GM12878 (cell line): ENCODE measurements at regions not wholly inside any gene's neighbourhood (a gene's known extent, or its start where the extent isn't known, plus 50 kb on each side); places are given as distances from the start of the nearest gene placed in this dataset.

Source experiments
- ATAC-seq: fragments of 200-7000 bp; cut with Tn5 transposase; 3 replicates; pipeline ENCODE4 v1.9.1; 2020; ENCODE audit warnings: mild to moderate bottlenecking, moderate library complexity
- BruUV-seq: library from RNA; stranded (reverse); fragments of 400-500 nt; replicated peaks from 2 replicates; lab custom pipeline; 2021; lab: Mats Ljungman, UMichigan
- CTCF ChIA-PET: fragments of 300-600 bp; sonication (Branson Sonifier 250); formaldehyde crosslinking; extraction: SDS; loops from one replicate; lab custom pipeline; 2021; ENCODE audit warnings: inconsistent platforms; lab: Yijun Ruan, JAX
- POLR2A ChIA-PET: fragments of 350-600 bp; formaldehyde crosslinking; extraction: SDS; loops from one replicate; lab custom pipeline; 2021; ENCODE audit warnings: inconsistent platforms; lab: Charles Lee
- RAD21 ChIA-PET: fragments of 300-600 bp; sonication (Branson Sonifier 250); formaldehyde crosslinking; loops from one replicate; lab custom pipeline; 2023; ENCODE audit warnings: antibody characterized with exemption; ENCODE audit not compliant: unreplicated experiment; lab: Charles Lee
- SMC1A ChIA-PET: fragments of 300-600 bp; sonication (Branson Sonifier 250); formaldehyde crosslinking; loops from one replicate; lab custom pipeline; 2023; ENCODE audit not compliant: unreplicated experiment, uncharacterized antibody; lab: Charles Lee
- DNase-seq: peaks from one replicate; pipeline ENCODE4 v3.0.0-alpha.2; 2011; ENCODE audit warnings: low read depth, low spot score
- FAIRE-seq: peaks from 3 replicates; lab custom pipeline; 2011; peaks lifted over from hg19 to GRCh38; lab: Jason Lieb, UNC
- H2AFZ ChIP-seq: 2 replicates; pipeline ENCODE4 v1.6.0; 2011; ENCODE audit warnings: low read depth, low read length, control low read depth; ENCODE audit not compliant: control insufficient read depth
- H3K27ac ChIP-seq: 2 replicates; pipeline ENCODE4 v1.5.1; 2011; ENCODE audit warnings: control low read depth; ENCODE audit not compliant: control insufficient read depth, insufficient read depth
- H3K27me3 ChIP-seq, 2 experiments: replicated peaks in 1 of 2; 2 replicates each; pipeline versions ENCODE4 v1.6.0 to v1.6.1; 2011; ENCODE audit warnings: low read length in 1 of 2; ENCODE audit not compliant: control insufficient read depth in 2 of 2, insufficient read depth in 2 of 2
- H3K36me3 ChIP-seq, 2 experiments: 2 replicates each; pipeline ENCODE4 v1.5.1; 2011; ENCODE audit warnings: low read length in 1 of 2; ENCODE audit not compliant: control insufficient read depth in 2 of 2, insufficient read depth in 2 of 2
- H3K4me1 ChIP-seq: 2 replicates; pipeline ENCODE4 v1.6.1; 2011; ENCODE audit warnings: mild to moderate bottlenecking, low read length, moderate library complexity, mixed read lengths; ENCODE audit not compliant: control insufficient read depth, insufficient read depth
- H3K4me2 ChIP-seq: 2 replicates; pipeline ENCODE4 v1.6.0; 2011; ENCODE audit warnings: control low read depth; ENCODE audit not compliant: control insufficient read depth, insufficient read depth
- H3K4me3 ChIP-seq: fragments of 200-600 bp; sonication (generic); 2 replicates; pipeline ENCODE4 v1.5.1; 2016
- H3K79me2 ChIP-seq: 2 replicates; pipeline ENCODE4 v1.6.0; 2011; ENCODE audit warnings: low read length; ENCODE audit not compliant: control insufficient read depth, insufficient read depth
- H3K9ac ChIP-seq: 2 replicates; pipeline ENCODE4 v1.8.0; 2011; ENCODE audit warnings: low read length, control low read depth, mixed read lengths; ENCODE audit not compliant: control insufficient read depth, insufficient read depth
- H3K9me3 ChIP-seq: replicated peaks from 3 replicates; pipeline ENCODE4 v1.5.1; 2011; ENCODE audit warnings: mild to moderate bottlenecking, low read length; ENCODE audit not compliant: control insufficient read depth, insufficient read depth
- H4K20me1 ChIP-seq: 2 replicates; pipeline ENCODE4 v1.6.0; 2011; ENCODE audit not compliant: control insufficient read depth, insufficient read depth
- CBX5 ChIP-seq: sonication (generic); IDR thresholded peaks from 2 replicates; pipeline ENCODE4 v1.6.1; 2016; ENCODE audit warnings: low read depth, moderate library complexity, mild to moderate bottlenecking, inconsistent platforms
- CREB1 ChIP-seq: IDR thresholded peaks from 2 replicates; pipeline ENCODE4 v1.6.1; 2012; ENCODE audit warnings: low read depth, mild to moderate bottlenecking, inconsistent platforms
- DPF2 ChIP-seq: fragments of 450-650 bp; IDR thresholded peaks from 2 replicates; pipeline ENCODE4 v1.6.1; 2017; ENCODE audit warnings: mild to moderate bottlenecking
- E4F1 ChIP-seq: fragments of 450-650 bp; IDR thresholded peaks from 2 replicates; pipeline ENCODE4 v1.6.1; 2018; ENCODE audit warnings: borderline replicate concordance, mild to moderate bottlenecking; ENCODE audit not compliant: partially characterized antibody
- NFXL1 ChIP-seq: fragments of 450-650 bp; IDR thresholded peaks from 2 replicates; pipeline ENCODE4 v1.6.1; 2017; ENCODE audit warnings: antibody characterized with exemption, mild to moderate bottlenecking, borderline replicate concordance
- SIN3A ChIP-seq: IDR thresholded peaks from 2 replicates; pipeline ENCODE4 v1.6.1; 2012; ENCODE audit warnings: low read depth, low read length, improper control_type of control experiment
- SIX5 ChIP-seq: IDR thresholded peaks from 2 replicates; pipeline ENCODE4 v1.6.1; 2011; ENCODE audit warnings: mild to moderate bottlenecking, low read depth, low read length, moderate library complexity; ENCODE audit not compliant: severe bottlenecking
- SMC3 ChIP-seq: IDR thresholded peaks from 2 replicates; pipeline ENCODE4 v1.6.1; 2011; ENCODE audit warnings: low read length, improper control_type of control experiment, borderline replicate concordance
- SUZ12 ChIP-seq: fragments of 200-600 bp; sonication (generic); IDR thresholded peaks from one replicate; pipeline ENCODE4 v1.6.1; 2018; ENCODE audit warnings: antibody characterized with exemption, mild to moderate bottlenecking; ENCODE audit not compliant: unreplicated experiment
- TCF12 ChIP-seq: IDR thresholded peaks from 2 replicates; pipeline ENCODE4 v1.6.1; 2011; ENCODE audit warnings: low read depth, mild to moderate bottlenecking, low read length
- ZNF217 ChIP-seq: fragments of 450-650 bp; IDR thresholded peaks from 2 replicates; pipeline ENCODE4 v1.6.1; 2017; ENCODE audit warnings: antibody characterized with exemption, mild to moderate bottlenecking
- ZNF274 ChIP-seq: IDR thresholded peaks from one replicate; pipeline ENCODE4 v1.8.0; 2011; ENCODE audit not compliant: insufficient read length, insufficient read depth
- ZNF384 ChIP-seq: IDR thresholded peaks from 2 replicates; pipeline ENCODE4 v1.6.1; 2012; ENCODE audit warnings: low read depth, mild to moderate bottlenecking, low read length, improper control_type of control experiment, borderline replicate concordance
- WGBS: methylation state at CpG from one replicate; pipeline ENCODE4 v1.1.6; 2016; ENCODE audit warnings: low lambda C conversion rate; ENCODE audit not compliant: insufficient replicate concordance, insufficient coverage; ENCODE audit errors: missing lambda C conversion rate; 5-methylcytosine and 5-hydroxymethylcytosine counted together
- in situ Hi-C: fragments of 300-500 bp; cut with MboI; formaldehyde crosslinking; loops from 9 replicates; pipeline ENCODE4 v1.14.3; 2018; ENCODE audit warnings: mixed read lengths
- intact Hi-C: fragments of 100-400 bp; cut with micrococcal nuclease; formaldehyde crosslinking; loops from one replicate; pipeline ENCODE4 v1.14.2; 2022; ENCODE audit not compliant: unreplicated experiment
- TF ChIP-seq, protein P1 (sequence below): IDR thresholded peaks from 2 replicates; pipeline ENCODE4 v1.6.1; 2011; ENCODE audit warnings: low read depth, low read length, improper control_type of control experiment, borderline replicate concordance
- TF ChIP-seq, protein P2 (sequence below): IDR thresholded peaks from 2 replicates; pipeline ENCODE4 v1.6.1; 2012; ENCODE audit warnings: low read depth, low read length, improper control_type of control experiment
- TF ChIP-seq, protein P3 (sequence below): fragments of 450-650 bp; IDR thresholded peaks from 2 replicates; pipeline ENCODE4 v1.6.1; 2017; ENCODE audit warnings: borderline replicate concordance

DNA sequence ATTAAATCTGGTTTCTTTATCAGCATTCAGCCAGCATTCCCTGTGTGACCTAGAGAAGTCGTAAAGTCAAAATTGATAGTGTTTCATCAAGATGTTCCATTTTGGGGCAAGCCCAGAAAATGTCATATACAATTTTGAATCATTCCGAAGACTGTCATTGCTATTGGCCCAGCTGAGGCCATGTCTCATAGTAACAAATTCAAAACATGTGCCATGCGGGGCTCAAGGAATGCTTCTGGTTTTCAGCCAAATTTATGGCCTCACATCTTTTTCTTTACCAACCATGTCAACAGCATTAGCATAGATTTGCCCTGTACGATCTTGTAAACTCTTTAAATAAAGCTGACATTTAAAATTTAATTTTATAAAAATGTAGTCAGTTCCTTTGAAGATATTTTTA lies 314.7 kb downstream of the PAX1 start (continued):
- TF ChIP-seq E4F1 (no peak), ZNF217 (no peak), DPF2 (no peak)
- TF ChIP-seq, protein P1, sequence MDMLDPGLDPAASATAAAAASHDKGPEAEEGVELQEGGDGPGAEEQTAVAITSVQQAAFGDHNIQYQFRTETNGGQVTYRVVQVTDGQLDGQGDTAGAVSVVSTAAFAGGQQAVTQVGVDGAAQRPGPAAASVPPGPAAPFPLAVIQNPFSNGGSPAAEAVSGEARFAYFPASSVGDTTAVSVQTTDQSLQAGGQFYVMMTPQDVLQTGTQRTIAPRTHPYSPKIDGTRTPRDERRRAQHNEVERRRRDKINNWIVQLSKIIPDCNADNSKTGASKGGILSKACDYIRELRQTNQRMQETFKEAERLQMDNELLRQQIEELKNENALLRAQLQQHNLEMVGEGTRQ = no peak
- TF ChIP-seq, all 136 proteins: peak for 0

GRCh38 chr20:22008456-22008855 lies 303.0 kb downstream of the PAX1 start:
- FAIRE-seq = no peak
- TF ChIP-seq, protein P2, sequence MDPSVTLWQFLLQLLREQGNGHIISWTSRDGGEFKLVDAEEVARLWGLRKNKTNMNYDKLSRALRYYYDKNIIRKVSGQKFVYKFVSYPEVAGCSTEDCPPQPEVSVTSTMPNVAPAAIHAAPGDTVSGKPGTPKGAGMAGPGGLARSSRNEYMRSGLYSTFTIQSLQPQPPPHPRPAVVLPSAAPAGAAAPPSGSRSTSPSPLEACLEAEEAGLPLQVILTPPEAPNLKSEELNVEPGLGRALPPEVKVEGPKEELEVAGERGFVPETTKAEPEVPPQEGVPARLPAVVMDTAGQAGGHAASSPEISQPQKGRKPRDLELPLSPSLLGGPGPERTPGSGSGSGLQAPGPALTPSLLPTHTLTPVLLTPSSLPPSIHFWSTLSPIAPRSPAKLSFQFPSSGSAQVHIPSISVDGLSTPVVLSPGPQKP = no peak
- TF ChIP-seq ZNF274 (no peak), ZNF384 (no peak), CBX5 (no peak), CREB1 (no peak), SMC3 (no peak), TCF12 (no peak), SUZ12 (no peak), DPF2 (no peak), SIX5 (no peak), NFXL1 (no peak), SIN3A (no peak)
- TF ChIP-seq, protein P3, sequence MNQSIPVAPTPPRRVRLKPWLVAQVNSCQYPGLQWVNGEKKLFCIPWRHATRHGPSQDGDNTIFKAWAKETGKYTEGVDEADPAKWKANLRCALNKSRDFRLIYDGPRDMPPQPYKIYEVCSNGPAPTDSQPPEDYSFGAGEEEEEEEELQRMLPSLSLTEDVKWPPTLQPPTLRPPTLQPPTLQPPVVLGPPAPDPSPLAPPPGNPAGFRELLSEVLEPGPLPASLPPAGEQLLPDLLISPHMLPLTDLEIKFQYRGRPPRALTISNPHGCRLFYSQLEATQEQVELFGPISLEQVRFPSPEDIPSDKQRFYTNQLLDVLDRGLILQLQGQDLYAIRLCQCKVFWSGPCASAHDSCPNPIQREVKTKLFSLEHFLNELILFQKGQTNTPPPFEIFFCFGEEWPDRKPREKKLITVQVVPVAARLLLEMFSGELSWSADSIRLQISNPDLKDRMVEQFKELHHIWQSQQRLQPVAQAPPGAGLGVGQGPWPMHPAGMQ = no peak

More at GRCh38 chr20:22008456-22008855, 303.0 kb downstream of the PAX1 start:
- Histone ChIP-seq H3K9me3 (no peaks in the 10 kb centered on the region), H3K9ac (no peak overlapping the region), H3K36me3 (no peaks in the 10 kb centered on the region), H3K4me1 (no peaks in the 10 kb centered on the region), H3K27ac (no peak overlapping the region), H3K27me3 (no peaks in the 10 kb centered on the region), H3K4me2 (no peak overlapping the region), H2AFZ (no peak overlapping the region), H3K4me3 (no peak overlapping the region), H3K79me2 (no peaks in the 10 kb centered on the region), H4K20me1 (no peaks in the 10 kb centered on the region)
- ChIA-PET SMC1A (no interaction called here), POLR2A (no interaction called here), CTCF (no interaction called here), RAD21 (no interaction called here)
- no peak for DNase-seq
- no peak for ATAC-seq
- WGBS = 16% methylated on average over 3 of the region's 3 CpGs
- intact Hi-C loops = no loop called here
- no TSS peak for BruUV-seq
- in situ Hi-C loops = no loop called here
